GM23248 (cell line): ENCODE measurements at regions not wholly inside any gene's neighbourhood (a gene's known extent, or its start where the extent isn't known, plus 50 kb on each side); places are given as distances from the start of the nearest gene placed in this dataset.

Source experiments
- DNase-seq: peaks from one replicate; pipeline ENCODE4 v3.0.0-alpha.2; 2015
- H2AFZ ChIP-seq: fragments of 200-600 bp; sonication (generic); 2 replicates; pipeline ENCODE4 v1.6.1; 2016; ENCODE audit warnings: antibody characterized with exemption
- H3F3A ChIP-seq: fragments of 200-600 bp; sonication (generic); 2 replicates; pipeline ENCODE4 v1.6.1; 2016; ENCODE audit warnings: mild to moderate bottlenecking, antibody characterized with exemption, mixed run types; ENCODE audit not compliant: insufficient read depth
- H3K27ac ChIP-seq: fragments of 200-600 bp; sonication (generic); 2 replicates; pipeline ENCODE4 v1.5.1; 2016; ENCODE audit warnings: mild to moderate bottlenecking
- H3K27me3 ChIP-seq: fragments of 200-600 bp; sonication (generic); replicated peaks from 2 replicates; pipeline ENCODE4 v1.6.1; 2016; ENCODE audit warnings: mild to moderate bottlenecking; ENCODE audit not compliant: insufficient read depth
- H3K36me3 ChIP-seq: fragments of 200-600 bp; sonication (generic); 2 replicates; pipeline ENCODE4 v1.6.1; 2016; ENCODE audit warnings: low read depth, mild to moderate bottlenecking
- H3K4me1 ChIP-seq: fragments of 200-600 bp; sonication (generic); 2 replicates; pipeline ENCODE4 v1.6.1; 2016; ENCODE audit warnings: mild to moderate bottlenecking; ENCODE audit not compliant: insufficient read depth
- H3K4me2 ChIP-seq: fragments of 200-600 bp; sonication (generic); one replicate; pipeline ENCODE4 v1.6.1; 2016; ENCODE audit warnings: mild to moderate bottlenecking; ENCODE audit not compliant: unreplicated experiment
- H3K4me3 ChIP-seq: fragments of 200-600 bp; sonication (generic); 2 replicates; pipeline ENCODE4 v1.5.1; 2016; ENCODE audit warnings: mild to moderate bottlenecking
- H3K79me2 ChIP-seq: fragments of 200-600 bp; sonication (generic); 2 replicates; pipeline ENCODE4 v1.6.1; 2016; ENCODE audit warnings: mild to moderate bottlenecking; ENCODE audit not compliant: insufficient read depth
- H3K9ac ChIP-seq: fragments of 200-600 bp; sonication (generic); 2 replicates; pipeline ENCODE4 v1.6.1; 2016; ENCODE audit warnings: mild to moderate bottlenecking
- H3K9me2 ChIP-seq: fragments of 200-600 bp; sonication (generic); 2 replicates; pipeline ENCODE4 v1.6.1; 2016; ENCODE audit warnings: mixed run types, mild to moderate bottlenecking, moderate library complexity; ENCODE audit not compliant: insufficient read depth
- H3K9me3 ChIP-seq: fragments of 200-600 bp; sonication (generic); one replicate; pipeline ENCODE4 v1.6.1; 2017; ENCODE audit warnings: low read depth
- H4K20me1 ChIP-seq: fragments of 200-600 bp; sonication (generic); 2 replicates; pipeline ENCODE4 v1.6.0; 2016; ENCODE audit not compliant: insufficient read depth
- EZH2 ChIP-seq: fragments of 200-600 bp; sonication (generic); IDR thresholded peaks from 2 replicates; pipeline ENCODE4 v1.6.1; 2018; ENCODE audit warnings: antibody characterized with exemption, mild to moderate bottlenecking; ENCODE audit not compliant: insufficient read depth, poor library complexity, severe bottlenecking
- EZH2phosphoT487 ChIP-seq: fragments of 200-600 bp; sonication (generic); IDR thresholded peaks from 2 replicates; pipeline ENCODE4 v1.6.1; 2018; ENCODE audit warnings: antibody characterized with exemption, moderate library complexity, mild to moderate bottlenecking, low read depth; ENCODE audit not compliant: insufficient read depth
- WGBS, 2 experiments: methylation state at CpG; one replicate each; pipeline ENCODE4 v1.1.6; 2015 to 2017; ENCODE audit warnings: low lambda C conversion rate in 2 of 2, low coverage in 1 of 2; ENCODE audit errors: missing lambda C conversion rate in 2 of 2; 5-methylcytosine and 5-hydroxymethylcytosine counted together
- in situ Hi-C: fragments of 300-500 bp; cut with MboI; formaldehyde crosslinking; loops from 2 replicates; pipeline ENCODE4 v1.15.0; 2020

GRCh38 chr15:46389739-46390138 is 754.9 kb downstream of the SQOR start:
- Histone ChIP-seq H3K4me3 (no peak overlapping the region), H3K9me2 (no peaks in the 10 kb centered on the region), H3K9ac (no peak overlapping the region), H3K4me1 (no peaks in the 10 kb centered on the region), H3K79me2 (no peaks in the 10 kb centered on the region), H4K20me1 (no peaks in the 10 kb centered on the region), H3K27ac (no peak overlapping the region), H2AFZ (no peak overlapping the region), H3K9me3 (no peaks in the 10 kb centered on the region), H3K4me2 (no peak overlapping the region), H3K36me3 (no peaks in the 10 kb centered on the region), H3K27me3 (no peaks in the 10 kb centered on the region), H3F3A (no peaks in the 10 kb centered on the region)
- no peak for DNase-seq
- WGBS, 2 experiments, result 49 to 57% methylated on average over 4 of the region's 4 CpGs
- TF ChIP-seq EZH2 (no peak), EZH2phosphoT487 (no peak)
- in situ Hi-C loops, result no loop called here

- no peaks in the 10 kb centered on the region for H4K20me1 ChIP-seq
- no peaks in the 10 kb centered on the region for H3K4me1 ChIP-seq
- no peak for DNase-seq
- TF ChIP-seq EZH2phosphoT487 (no peak), EZH2 (no peak)
- H3K4me2 ChIP-seq, result no peak overlapping the region
- no peak overlapping the region for H3K9ac ChIP-seq
- no peaks in the 10 kb centered on the region for H3K27me3 ChIP-seq
- H2AFZ ChIP-seq, result no peak overlapping the region
- H3F3A ChIP-seq, result no peaks in the 10 kb centered on the region
- H3K79me2 ChIP-seq, result no peaks in the 10 kb centered on the region
- no peak overlapping the region for H3K4me3 ChIP-seq
- no peaks in the 10 kb centered on the region for H3K36me3 ChIP-seq
- no peaks in the 10 kb centered on the region for H3K9me2 ChIP-seq
- H3K27ac ChIP-seq, result no peak overlapping the region
- in situ Hi-C loops, result no loop called here
- H3K9me3 ChIP-seq, result no peaks in the 10 kb centered on the region
- 28 to 36% methylated on average over 2 of the region's 2 CpGs for WGBS, 2 experiments
Observed at GRCh38 chr15:46394463-46394862, 759.6 kb downstream of the SQOR start.

- no peak overlapping the region for H3K4me2 ChIP-seq
- no peak for DNase-seq
- H3K27me3 ChIP-seq, result no peaks in the 10 kb centered on the region
- H2AFZ ChIP-seq, result no peak overlapping the region
- H3K27ac ChIP-seq, result no peak overlapping the region
- no peaks in the 10 kb centered on the region for H4K20me1 ChIP-seq
- in situ Hi-C loops, result no loop called here
- H3K4me3 ChIP-seq, result no peak overlapping the region
- WGBS, 2 experiments, result 29 to 31% methylated on average over 2 of the region's 2 CpGs
- H3K36me3 ChIP-seq, result no peaks in the 10 kb centered on the region
- no peaks in the 10 kb centered on the region for H3K79me2 ChIP-seq
- no peak overlapping the region for H3K9ac ChIP-seq
- H3K4me1 ChIP-seq, result no peaks in the 10 kb centered on the region
- TF ChIP-seq EZH2phosphoT487 (no peak), EZH2 (no peak)
- H3F3A ChIP-seq, result no peaks in the 10 kb centered on the region
- no peaks in the 10 kb centered on the region for H3K9me2 ChIP-seq
- H3K9me3 ChIP-seq, result no peaks in the 10 kb centered on the region
Observed at GRCh38 chr15:46408312-46408711, 773.5 kb downstream of the SQOR start.

DNA sequence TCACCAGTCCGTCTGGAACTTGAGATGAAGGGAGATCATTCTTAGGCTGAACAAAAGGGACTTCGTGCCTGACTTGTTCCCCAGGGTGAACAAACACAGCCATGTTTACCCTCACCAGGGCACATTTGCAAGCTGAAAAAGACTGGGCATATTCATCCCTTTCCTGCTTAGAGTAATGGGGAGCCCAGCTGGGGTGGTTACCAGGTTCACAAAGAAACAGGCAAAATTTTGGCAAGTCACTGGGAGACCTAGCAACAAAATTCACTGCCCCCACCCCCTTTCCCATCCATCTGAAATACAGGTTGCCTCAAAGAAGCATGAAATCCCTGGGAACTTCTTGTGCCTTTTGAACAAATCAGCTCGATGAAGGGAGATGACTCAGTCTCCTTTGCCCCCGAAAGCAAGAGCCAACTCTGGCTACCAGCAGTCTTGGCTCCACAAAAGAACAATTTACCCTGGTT is 775.0 kb downstream of the SQOR start:
- in situ Hi-C loops, result no loop called here
- Histone ChIP-seq H3K79me2 (no peaks in the 10 kb centered on the region), H2AFZ (no peak overlapping the region), H3K4me3 (no peak overlapping the region), H3K9me2 (no peaks in the 10 kb centered on the region), H4K20me1 (no peaks in the 10 kb centered on the region), H3K9me3 (no peaks in the 10 kb centered on the region), H3K4me2 (no peak overlapping the region), H3K9ac (no peak overlapping the region), H3K4me1 (no peaks in the 10 kb centered on the region), H3K27ac (no peak overlapping the region), H3F3A (no peaks in the 10 kb centered on the region), H3K36me3 (no peaks in the 10 kb centered on the region), H3K27me3 (no peaks in the 10 kb centered on the region)
- 45 to 51% methylated on average over 4 of the region's 4 CpGs for WGBS, 2 experiments
- no peak for TF ChIP-seq EZH2phosphoT487
- no peak for TF ChIP-seq EZH2
- no peak for DNase-seq

DNA sequence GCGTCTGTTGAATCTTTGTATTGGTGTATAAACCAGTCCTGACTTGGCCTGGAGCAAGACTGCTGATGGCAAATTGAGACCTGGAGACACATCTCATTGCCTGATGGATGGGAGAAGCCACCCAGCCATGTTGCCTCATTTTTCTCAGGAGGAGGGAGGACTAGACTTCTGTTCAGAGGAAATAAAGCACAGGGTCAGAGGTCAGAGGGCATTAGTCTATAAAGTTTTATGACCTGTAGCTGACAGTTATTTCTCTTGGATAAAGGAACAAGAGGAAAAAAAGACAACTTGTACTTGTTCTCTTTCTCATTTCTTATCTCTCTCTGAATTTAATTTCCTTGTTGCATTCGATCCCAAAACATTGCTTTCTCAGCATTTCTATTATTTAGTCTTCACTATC is 775.9 kb downstream of the SQOR start:
- H3K4me2 ChIP-seq, result no peak overlapping the region
- no peak overlapping the region for H3K27ac ChIP-seq
- no peaks in the 10 kb centered on the region for H3K9me3 ChIP-seq
- H3K9ac ChIP-seq, result no peak overlapping the region
- no peaks in the 10 kb centered on the region for H3K27me3 ChIP-seq
- no peaks in the 10 kb centered on the region for H3F3A ChIP-seq
- TF ChIP-seq EZH2 (no peak), EZH2phosphoT487 (no peak)
- no peaks in the 10 kb centered on the region for H3K9me2 ChIP-seq
- in situ Hi-C loops, result no loop called here
- H2AFZ ChIP-seq, result no peak overlapping the region
- no peak overlapping the region for H3K4me3 ChIP-seq
- DNase-seq, result no peak
- no peaks in the 10 kb centered on the region for H3K79me2 ChIP-seq
- no peaks in the 10 kb centered on the region for H4K20me1 ChIP-seq
- no peaks in the 10 kb centered on the region for H3K4me1 ChIP-seq
- 62 to 67% methylated on average over 2 of the region's 2 CpGs for WGBS, 2 experiments
- no peaks in the 10 kb centered on the region for H3K36me3 ChIP-seq
